Keratinocyte (primary cell): ENCODE measurements at regions not wholly inside any gene's neighbourhood (a gene's known extent, or its start where the extent isn't known, plus 50 kb on each side); places are given as distances from the start of the nearest gene placed in this dataset.

Experiments used
- CTCF ChIP-seq, 3 experiments: IDR thresholded peaks in 1 of 3; conservative IDR thresholded peaks in 1 of 3; optimal IDR thresholded peaks in 1 of 3; 2 replicates in 2 of 3; 3 replicates in 1 of 3; pipeline versions ENCODE3 to v1.5.1; 2011; ENCODE audit warnings: low read length in 3 of 3, mild to moderate bottlenecking in 3 of 3, moderate library complexity in 2 of 3, control low read depth in 1 of 3, inconsistent platforms in 1 of 3; ENCODE audit not compliant: insufficient read depth in 2 of 3; ENCODE audit errors: extremely low read depth in 1 of 3
- EZH2 ChIP-seq: IDR thresholded peaks from one replicate; pipeline ENCODE4 v1.6.1; 2012; ENCODE audit warnings: inconsistent platforms, mild to moderate bottlenecking, low read length, moderate library complexity

GRCh38 chr1:38718031-38718430 lies 141.5 kb downstream of the RRAGC start:
- TF ChIP-seq CTCF (optimal IDR thresholded peaks at IDR 0.05 in 1 of 3, IDR thresholded peaks at IDR 0.05 in 1 of 3, conservative IDR thresholded peaks at IDR 0.05 in 1 of 3; ENCODE audit: extremely low read depth in 1 of 3, insufficient read depth in 2 of 3, low read length in 3 of 3), result no peak
- TF ChIP-seq EZH2, result no peak
